WERI-Rb-1 (cell line): ENCODE measurements at regions not wholly inside any gene's neighbourhood (a gene's known extent, or its start where the extent isn't known, plus 50 kb on each side); places are given as distances from the start of the nearest gene placed in this dataset.
"Not testable (repeated sequence)": the region's sequence is repeated elsewhere in the genome, so short reads cannot be mapped to it uniquely, and the experiment has no call there.

Experiments
- DNase-seq: peaks from one replicate; pipeline ENCODE4 v3.0.0-alpha.2; 2020
- H3K27ac ChIP-seq: fragments of 250-450 bp; sonication (Bioruptor Pico); 2 replicates; pipeline ENCODE4 v1.5.1; 2020; ENCODE audit warnings: mild to moderate bottlenecking, moderate library complexity
- H3K27me3 ChIP-seq: fragments of 250-450 bp; sonication (Bioruptor Pico); 2 replicates; pipeline ENCODE4 v1.5.1; 2021; ENCODE audit warnings: mild to moderate bottlenecking, low read depth, moderate library complexity; ENCODE audit not compliant: insufficient read depth, severe bottlenecking
- H3K36me3 ChIP-seq: fragments of 250-450 bp; sonication (Bioruptor Pico); 2 replicates; pipeline ENCODE4 v1.5.1; 2020; ENCODE audit warnings: mild to moderate bottlenecking, moderate library complexity
- H3K4me3 ChIP-seq: 2 replicates; pipeline ENCODE4 v1.5.1; 2011; ENCODE audit warnings: low read depth, mild to moderate bottlenecking, control low read depth, low read length
- H3K9me3 ChIP-seq: fragments of 250-450 bp; sonication (Bioruptor Pico); 2 replicates; pipeline ENCODE4 v1.5.1; 2021; ENCODE audit warnings: mild to moderate bottlenecking, moderate library complexity; ENCODE audit not compliant: severe bottlenecking
- TF ChIP-seq, protein P1 (sequence below): IDR thresholded peaks from 2 replicates; pipeline ENCODE4 v1.5.1; 2011; ENCODE audit warnings: low read depth, mild to moderate bottlenecking, control low read depth, inconsistent platforms, low read length

GRCh38 chr16:17001471-17001870, 469.3 kb downstream of the XYLT1 start:
- no peaks in the 10 kb centered on the region for H3K36me3 ChIP-seq
- H3K4me3 ChIP-seq, result no peak overlapping the region
- H3K27me3 ChIP-seq, result no peaks in the 10 kb centered on the region
- peaks cover 3% of the 10 kb centered on the region for H3K9me3 ChIP-seq
- H3K27ac ChIP-seq, result no peak overlapping the region
- TF ChIP-seq, protein P1, sequence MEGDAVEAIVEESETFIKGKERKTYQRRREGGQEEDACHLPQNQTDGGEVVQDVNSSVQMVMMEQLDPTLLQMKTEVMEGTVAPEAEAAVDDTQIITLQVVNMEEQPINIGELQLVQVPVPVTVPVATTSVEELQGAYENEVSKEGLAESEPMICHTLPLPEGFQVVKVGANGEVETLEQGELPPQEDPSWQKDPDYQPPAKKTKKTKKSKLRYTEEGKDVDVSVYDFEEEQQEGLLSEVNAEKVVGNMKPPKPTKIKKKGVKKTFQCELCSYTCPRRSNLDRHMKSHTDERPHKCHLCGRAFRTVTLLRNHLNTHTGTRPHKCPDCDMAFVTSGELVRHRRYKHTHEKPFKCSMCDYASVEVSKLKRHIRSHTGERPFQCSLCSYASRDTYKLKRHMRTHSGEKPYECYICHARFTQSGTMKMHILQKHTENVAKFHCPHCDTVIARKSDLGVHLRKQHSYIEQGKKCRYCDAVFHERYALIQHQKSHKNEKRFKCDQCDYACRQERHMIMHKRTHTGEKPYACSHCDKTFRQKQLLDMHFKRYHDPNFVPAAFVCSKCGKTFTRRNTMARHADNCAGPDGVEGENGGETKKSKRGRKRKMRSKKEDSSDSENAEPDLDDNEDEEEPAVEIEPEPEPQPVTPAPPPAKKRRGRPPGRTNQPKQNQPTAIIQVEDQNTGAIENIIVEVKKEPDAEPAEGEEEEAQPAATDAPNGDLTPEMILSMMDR, result no peak
- DNase-seq, result no peak

DNA sequence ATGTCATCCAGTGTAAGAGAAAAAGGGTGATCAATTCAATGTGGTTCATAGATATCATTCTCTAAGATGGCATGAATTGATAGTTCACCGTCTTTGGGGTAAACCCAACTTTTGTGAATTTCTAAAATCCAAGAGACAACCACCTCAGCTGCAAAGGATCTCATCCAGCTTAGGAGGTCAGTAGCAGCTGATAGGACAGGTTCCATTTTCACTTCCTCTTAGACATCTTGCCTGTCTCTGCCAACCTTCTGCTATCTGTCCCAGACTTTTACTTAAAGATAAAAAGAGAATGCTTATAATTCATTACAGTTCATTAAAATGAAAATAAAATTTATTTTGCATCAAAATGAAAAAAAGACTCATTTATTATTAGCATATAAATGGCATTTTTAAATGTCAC, 468.2 kb downstream of the XYLT1 start:
- Histone ChIP-seq H3K27ac (no peak overlapping the region), H3K27me3 (no peaks in the 10 kb centered on the region), H3K4me3 (no peak overlapping the region), H3K36me3 (no peaks in the 10 kb centered on the region), H3K9me3 (peaks cover 3% of the 10 kb centered on the region)
- DNase-seq, result no peak
- TF ChIP-seq, protein P1, result no peak

DNA sequence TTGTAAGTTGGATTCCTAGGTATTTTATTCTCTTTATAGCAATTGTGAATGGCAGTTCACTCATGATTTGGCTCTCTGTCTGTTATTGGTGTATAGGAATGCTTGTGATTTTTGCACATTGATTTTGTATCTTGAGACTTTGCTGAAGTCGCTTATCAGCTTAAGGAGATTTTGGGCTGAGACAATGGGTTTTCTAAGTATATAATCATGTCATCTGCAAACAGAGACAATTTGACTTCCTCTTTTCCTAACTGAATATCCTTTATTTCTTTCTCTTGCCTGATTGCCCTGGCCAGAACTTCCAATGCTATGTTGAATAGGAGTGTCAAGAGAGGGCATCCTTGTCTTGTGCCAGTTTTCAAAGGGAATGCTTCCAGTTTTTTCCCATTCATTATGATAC, 464.8 kb downstream of the XYLT1 start:
- not testable (repeated sequence) for H3K27me3 ChIP-seq, H3K36me3 ChIP-seq, H3K27ac ChIP-seq, H3K4me3 ChIP-seq, DNase-seq, H3K9me3 ChIP-seq

GRCh38 chr16:17011712-17012111, 459.0 kb downstream of the XYLT1 start:
- Histone ChIP-seq H3K36me3 (no peaks in the 10 kb centered on the region), H3K4me3 (no peak overlapping the region), H3K27me3 (no peaks in the 10 kb centered on the region), H3K27ac (no peak overlapping the region), H3K9me3 (no peaks in the 10 kb centered on the region)
- TF ChIP-seq, protein P1, result no peak
- DNase-seq, result no peak

GRCh38 chr16:17013038-17013437, 457.7 kb downstream of the XYLT1 start:
- Histone ChIP-seq H3K27ac (no peak overlapping the region), H3K9me3 (peaks cover 2% of the 10 kb centered on the region), H3K27me3 (no peaks in the 10 kb centered on the region), H3K36me3 (no peaks in the 10 kb centered on the region), H3K4me3 (peak overlapping the region; percentile 13; the same call in 1 of the 2 replicates)
- peak; percentile 8 for DNase-seq
- TF ChIP-seq, protein P1, result no peak

DNA sequence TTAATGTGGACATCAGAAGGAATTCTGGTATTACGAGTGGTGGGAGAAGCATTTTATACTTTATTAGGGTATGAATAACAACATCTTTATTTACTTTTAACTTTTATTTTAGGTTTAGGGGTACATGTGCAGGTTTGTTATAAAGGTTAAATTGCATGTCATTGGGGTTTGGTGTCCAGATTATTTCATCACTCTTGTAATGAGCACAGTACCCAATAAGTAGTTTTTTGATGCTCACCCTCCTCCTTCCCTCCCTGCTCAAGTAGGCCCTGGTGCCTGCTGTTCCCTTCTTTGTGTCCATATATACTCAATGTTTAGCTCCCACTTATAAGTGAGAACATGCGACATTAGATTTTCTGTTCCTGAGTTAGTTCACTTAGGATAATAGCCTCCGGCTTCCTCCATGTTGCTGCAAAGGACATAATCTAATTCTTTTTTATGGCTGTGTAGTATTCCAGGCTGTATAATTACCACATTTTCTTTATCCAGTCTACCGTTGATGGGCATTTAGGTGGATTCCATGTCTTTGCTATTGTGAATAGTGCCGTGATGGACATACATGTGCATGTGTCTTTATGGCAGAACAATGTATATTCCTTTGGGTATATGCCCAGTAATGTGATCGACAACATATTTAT, 456.2 kb downstream of the XYLT1 start:
- TF ChIP-seq, protein P1, result no peak
- no peak overlapping the region for H3K4me3 ChIP-seq
- no peak overlapping the region for H3K27ac ChIP-seq
- H3K9me3 ChIP-seq, result peaks cover 2% of the 10 kb centered on the region
- DNase-seq, result no peak
- no peaks in the 10 kb centered on the region for H3K27me3 ChIP-seq
- H3K36me3 ChIP-seq, result no peaks in the 10 kb centered on the region
